Stimulated activated CD8-positive, alpha-beta memory T cell treated with anti-CD3 and anti-CD28 coated beads, Interleukin-4, amount 100 ng/mL, for 1 hour (primary cell): ENCODE measurements at regions not wholly inside any gene's neighbourhood (a gene's known extent, or its start where the extent isn't known, plus 50 kb on each side); places are given as distances from the start of the nearest gene placed in this dataset.

Source experiments
- DNase-seq, 2 donors: peaks; one replicate each; pipeline ENCODE4 v3.0.0-alpha.2; 2020; ENCODE audit warnings: low read depth in 2 of 2, low spot score in 1 of 2

- no peak for DNase-seq
Observed at GRCh38 chr3:30114918-30115317, 491.5 kb upstream of the TGFBR2 start.

- DNase-seq: no peak
Observed at GRCh38 chr3:30122359-30122758, 484.0 kb upstream of the TGFBR2 start.

- DNase-seq: no peak
Observed at GRCh38 chr3:30123224-30123623, 483.2 kb upstream of the TGFBR2 start.

- no peak for DNase-seq
Observed at GRCh38 chr3:30123755-30124154, 482.6 kb upstream of the TGFBR2 start.

- no peak for DNase-seq
Observed at GRCh38 chr3:30124435-30125370, 481.7 kb upstream of the TGFBR2 start.

- no peak for DNase-seq
Observed at GRCh38 chr3:30129765-30130164, 476.6 kb upstream of the TGFBR2 start.

GRCh38 chr3:30130391-30130790 is 476.0 kb upstream of the TGFBR2 start:
- DNase-seq: no peak

- DNase-seq: no peak
Observed at GRCh38 chr3:30131191-30131590, 475.2 kb upstream of the TGFBR2 start.

- DNase-seq: no peak
Observed at GRCh38 chr3:30135190-30135589, 471.2 kb upstream of the TGFBR2 start.

GRCh38 chr3:30139283-30139682 is 467.1 kb upstream of the TGFBR2 start:
- no peak for DNase-seq

GRCh38 chr3:30140356-30141075 is 465.9 kb upstream of the TGFBR2 start:
- no peak for DNase-seq

GRCh38 chr3:30141178-30141581 is 465.2 kb upstream of the TGFBR2 start:
- DNase-seq: no peak

- no peak for DNase-seq
Observed at GRCh38 chr3:30141927-30142326, 464.5 kb upstream of the TGFBR2 start.

- no peak for DNase-seq
Observed at GRCh38 chr3:30142946-30143345, 463.5 kb upstream of the TGFBR2 start.

- no peak for DNase-seq
Observed at GRCh38 chr3:30145281-30145680, 461.1 kb upstream of the TGFBR2 start.

GRCh38 chr3:30146978-30147377 is 459.4 kb upstream of the TGFBR2 start:
- no peak for DNase-seq

- no peak for DNase-seq
Observed at GRCh38 chr3:30154853-30155252, 451.5 kb upstream of the TGFBR2 start.

GRCh38 chr3:30155755-30156154 is 450.6 kb upstream of the TGFBR2 start:
- no peak for DNase-seq

- DNase-seq: no peak
Observed at GRCh38 chr3:30156586-30157498, 449.6 kb upstream of the TGFBR2 start.

GRCh38 chr3:30161375-30161774 is 445.0 kb upstream of the TGFBR2 start:
- no peak for DNase-seq

GRCh38 chr3:30162579-30162978 is 443.8 kb upstream of the TGFBR2 start:
- no peak for DNase-seq
